H1 (cell line): ENCODE measurements at regions not wholly inside any gene's neighbourhood (a gene's known extent, or its start where the extent isn't known, plus 50 kb on each side); places are given as distances from the start of the nearest gene placed in this dataset.

Experiments used
- BCL11A ChIP-seq, 2 experiments: IDR thresholded peaks; one replicate each; pipeline ENCODE4 v1.6.1; 2011; ENCODE audit warnings: low read depth in 2 of 2, low read length in 2 of 2, mild to moderate bottlenecking in 2 of 2
- CHD1 ChIP-seq: IDR thresholded peaks from 2 replicates; pipeline ENCODE4 v1.6.1; 2012; ENCODE audit warnings: low read depth, low read length, improper control_type of control experiment
- CTCF ChIP-seq, 3 experiments: IDR thresholded peaks; 1 replicate in 2 of 3; 2 replicates in 1 of 3; pipeline versions ENCODE4 v1.5.1 to v1.6.1; 2011; ENCODE audit warnings: low read length in 3 of 3, mild to moderate bottlenecking in 3 of 3, inconsistent platforms in 2 of 3, low read depth in 1 of 3, moderate library complexity in 1 of 3; ENCODE audit not compliant: insufficient read depth in 1 of 3; ENCODE audit errors: control extremely low read depth in 1 of 3
- EP300 ChIP-seq, 2 experiments: IDR thresholded peaks; 1 replicate in 1 of 2; 2 replicates in 1 of 2; pipeline ENCODE4 v1.6.1; 2011 to 2012; ENCODE audit warnings: low read depth in 2 of 2, low read length in 2 of 2, mild to moderate bottlenecking in 2 of 2, borderline replicate concordance in 1 of 2, inconsistent platforms in 1 of 2, moderate library complexity in 1 of 2
- EZH2 ChIP-seq: fragments of 200-600 bp; sonication (generic); IDR thresholded peaks from 2 replicates; pipeline ENCODE4 v1.7.1; 2012; ENCODE audit warnings: low read depth, mild to moderate bottlenecking, moderate library complexity, low read length, inconsistent platforms; ENCODE audit not compliant: severe bottlenecking
- GABPA ChIP-seq: IDR thresholded peaks from 2 replicates; pipeline ENCODE4 v1.6.1; 2011; ENCODE audit warnings: mild to moderate bottlenecking, low read length, moderate library complexity, borderline replicate concordance; ENCODE audit not compliant: insufficient read depth
- KDM1A ChIP-seq: fragments of 200-600, 300-600 bp; sonication (generic); IDR thresholded peaks from 2 replicates; pipeline ENCODE4 v1.7.1; 2016; ENCODE audit warnings: mild to moderate bottlenecking, low read length, borderline replicate concordance
- POLR2AphosphoS5 ChIP-seq: IDR thresholded peaks from 2 replicates; pipeline ENCODE4 v1.6.1; 2011; ENCODE audit warnings: low read depth, low read length
- RBBP5 ChIP-seq: IDR thresholded peaks from 2 replicates; pipeline ENCODE4 v1.7.1; 2012; ENCODE audit warnings: low read depth, mild to moderate bottlenecking, inconsistent platforms, low read length, moderate library complexity, borderline replicate concordance
- SP2 ChIP-seq: IDR thresholded peaks from 2 replicates; pipeline ENCODE4 v1.6.1; 2012; ENCODE audit warnings: mild to moderate bottlenecking, low read length, inconsistent platforms
- SRF ChIP-seq: IDR thresholded peaks from 2 replicates; pipeline ENCODE4 v1.6.1; 2011; ENCODE audit warnings: mild to moderate bottlenecking, low read depth, low read length, moderate library complexity
- TAF1 ChIP-seq: IDR thresholded peaks from 2 replicates; pipeline ENCODE4 v1.6.1; 2011; ENCODE audit warnings: mild to moderate bottlenecking, low read depth, low read length
- TAF7 ChIP-seq: optimal IDR thresholded peaks from 2 replicates; pipeline ENCODE3; 2011; ENCODE audit warnings: low read depth, mild to moderate bottlenecking, inconsistent platforms, low read length, moderate library complexity, borderline replicate concordance
- TF ChIP-seq, protein P1 (sequence below): fragments of 300-600 bp; sonication (generic); IDR thresholded peaks from 2 replicates; pipeline ENCODE4 v1.7.1; 2012; ENCODE audit warnings: low read length, moderate library complexity, mild to moderate bottlenecking, inconsistent platforms; ENCODE audit not compliant: insufficient replicate concordance

- TF ChIP-seq POLR2AphosphoS5 (no peak), TAF7 (no peak), CTCF (IDR thresholded peaks at IDR 0.05; ENCODE audit: control extremely low read depth in 1 of 3, insufficient read depth in 1 of 3, low read depth in 1 of 3, low read length in 3 of 3) (no peak), GABPA (no peak), EP300 (IDR thresholded peaks at IDR 0.05; ENCODE audit: borderline replicate concordance in 1 of 2, low read depth in 2 of 2, low read length in 2 of 2) (no peak), SRF (no peak), KDM1A (no peak), TAF1 (no peak), BCL11A (IDR thresholded peaks at IDR 0.05; ENCODE audit: low read depth in 2 of 2, low read length in 2 of 2) (no peak), RBBP5 (no peak), EZH2 (no peak), CHD1 (no peak), SP2 (no peak)
- TF ChIP-seq, protein P1, sequence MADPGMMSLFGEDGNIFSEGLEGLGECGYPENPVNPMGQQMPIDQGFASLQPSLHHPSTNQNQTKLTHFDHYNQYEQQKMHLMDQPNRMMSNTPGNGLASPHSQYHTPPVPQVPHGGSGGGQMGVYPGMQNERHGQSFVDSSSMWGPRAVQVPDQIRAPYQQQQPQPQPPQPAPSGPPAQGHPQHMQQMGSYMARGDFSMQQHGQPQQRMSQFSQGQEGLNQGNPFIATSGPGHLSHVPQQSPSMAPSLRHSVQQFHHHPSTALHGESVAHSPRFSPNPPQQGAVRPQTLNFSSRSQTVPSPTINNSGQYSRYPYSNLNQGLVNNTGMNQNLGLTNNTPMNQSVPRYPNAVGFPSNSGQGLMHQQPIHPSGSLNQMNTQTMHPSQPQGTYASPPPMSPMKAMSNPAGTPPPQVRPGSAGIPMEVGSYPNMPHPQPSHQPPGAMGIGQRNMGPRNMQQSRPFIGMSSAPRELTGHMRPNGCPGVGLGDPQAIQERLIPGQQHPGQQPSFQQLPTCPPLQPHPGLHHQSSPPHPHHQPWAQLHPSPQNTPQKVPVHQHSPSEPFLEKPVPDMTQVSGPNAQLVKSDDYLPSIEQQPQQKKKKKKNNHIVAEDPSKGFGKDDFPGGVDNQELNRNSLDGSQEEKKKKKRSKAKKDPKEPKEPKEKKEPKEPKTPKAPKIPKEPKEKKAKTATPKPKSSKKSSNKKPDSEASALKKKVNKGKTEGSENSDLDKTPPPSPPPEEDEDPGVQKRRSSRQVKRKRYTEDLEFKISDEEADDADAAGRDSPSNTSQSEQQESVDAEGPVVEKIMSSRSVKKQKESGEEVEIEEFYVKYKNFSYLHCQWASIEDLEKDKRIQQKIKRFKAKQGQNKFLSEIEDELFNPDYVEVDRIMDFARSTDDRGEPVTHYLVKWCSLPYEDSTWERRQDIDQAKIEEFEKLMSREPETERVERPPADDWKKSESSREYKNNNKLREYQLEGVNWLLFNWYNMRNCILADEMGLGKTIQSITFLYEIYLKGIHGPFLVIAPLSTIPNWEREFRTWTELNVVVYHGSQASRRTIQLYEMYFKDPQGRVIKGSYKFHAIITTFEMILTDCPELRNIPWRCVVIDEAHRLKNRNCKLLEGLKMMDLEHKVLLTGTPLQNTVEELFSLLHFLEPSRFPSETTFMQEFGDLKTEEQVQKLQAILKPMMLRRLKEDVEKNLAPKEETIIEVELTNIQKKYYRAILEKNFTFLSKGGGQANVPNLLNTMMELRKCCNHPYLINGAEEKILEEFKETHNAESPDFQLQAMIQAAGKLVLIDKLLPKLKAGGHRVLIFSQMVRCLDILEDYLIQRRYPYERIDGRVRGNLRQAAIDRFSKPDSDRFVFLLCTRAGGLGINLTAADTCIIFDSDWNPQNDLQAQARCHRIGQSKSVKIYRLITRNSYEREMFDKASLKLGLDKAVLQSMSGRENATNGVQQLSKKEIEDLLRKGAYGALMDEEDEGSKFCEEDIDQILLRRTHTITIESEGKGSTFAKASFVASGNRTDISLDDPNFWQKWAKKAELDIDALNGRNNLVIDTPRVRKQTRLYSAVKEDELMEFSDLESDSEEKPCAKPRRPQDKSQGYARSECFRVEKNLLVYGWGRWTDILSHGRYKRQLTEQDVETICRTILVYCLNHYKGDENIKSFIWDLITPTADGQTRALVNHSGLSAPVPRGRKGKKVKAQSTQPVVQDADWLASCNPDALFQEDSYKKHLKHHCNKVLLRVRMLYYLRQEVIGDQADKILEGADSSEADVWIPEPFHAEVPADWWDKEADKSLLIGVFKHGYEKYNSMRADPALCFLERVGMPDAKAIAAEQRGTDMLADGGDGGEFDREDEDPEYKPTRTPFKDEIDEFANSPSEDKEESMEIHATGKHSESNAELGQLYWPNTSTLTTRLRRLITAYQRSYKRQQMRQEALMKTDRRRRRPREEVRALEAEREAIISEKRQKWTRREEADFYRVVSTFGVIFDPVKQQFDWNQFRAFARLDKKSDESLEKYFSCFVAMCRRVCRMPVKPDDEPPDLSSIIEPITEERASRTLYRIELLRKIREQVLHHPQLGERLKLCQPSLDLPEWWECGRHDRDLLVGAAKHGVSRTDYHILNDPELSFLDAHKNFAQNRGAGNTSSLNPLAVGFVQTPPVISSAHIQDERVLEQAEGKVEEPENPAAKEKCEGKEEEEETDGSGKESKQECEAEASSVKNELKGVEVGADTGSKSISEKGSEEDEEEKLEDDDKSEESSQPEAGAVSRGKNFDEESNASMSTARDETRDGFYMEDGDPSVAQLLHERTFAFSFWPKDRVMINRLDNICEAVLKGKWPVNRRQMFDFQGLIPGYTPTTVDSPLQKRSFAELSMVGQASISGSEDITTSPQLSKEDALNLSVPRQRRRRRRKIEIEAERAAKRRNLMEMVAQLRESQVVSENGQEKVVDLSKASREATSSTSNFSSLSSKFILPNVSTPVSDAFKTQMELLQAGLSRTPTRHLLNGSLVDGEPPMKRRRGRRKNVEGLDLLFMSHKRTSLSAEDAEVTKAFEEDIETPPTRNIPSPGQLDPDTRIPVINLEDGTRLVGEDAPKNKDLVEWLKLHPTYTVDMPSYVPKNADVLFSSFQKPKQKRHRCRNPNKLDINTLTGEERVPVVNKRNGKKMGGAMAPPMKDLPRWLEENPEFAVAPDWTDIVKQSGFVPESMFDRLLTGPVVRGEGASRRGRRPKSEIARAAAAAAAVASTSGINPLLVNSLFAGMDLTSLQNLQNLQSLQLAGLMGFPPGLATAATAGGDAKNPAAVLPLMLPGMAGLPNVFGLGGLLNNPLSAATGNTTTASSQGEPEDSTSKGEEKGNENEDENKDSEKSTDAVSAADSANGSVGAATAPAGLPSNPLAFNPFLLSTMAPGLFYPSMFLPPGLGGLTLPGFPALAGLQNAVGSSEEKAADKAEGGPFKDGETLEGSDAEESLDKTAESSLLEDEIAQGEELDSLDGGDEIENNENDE = no peak
These were observed 449.0 kb upstream of the MMADHC start for GRCh38 chr2:150036622-150037021.
